ENCODE measurements at regions not wholly inside any gene's neighbourhood (a gene's known extent, or its start where the extent isn't known, plus 50 kb on each side); places are given as distances from the start of the nearest gene placed in this dataset.

DNA sequence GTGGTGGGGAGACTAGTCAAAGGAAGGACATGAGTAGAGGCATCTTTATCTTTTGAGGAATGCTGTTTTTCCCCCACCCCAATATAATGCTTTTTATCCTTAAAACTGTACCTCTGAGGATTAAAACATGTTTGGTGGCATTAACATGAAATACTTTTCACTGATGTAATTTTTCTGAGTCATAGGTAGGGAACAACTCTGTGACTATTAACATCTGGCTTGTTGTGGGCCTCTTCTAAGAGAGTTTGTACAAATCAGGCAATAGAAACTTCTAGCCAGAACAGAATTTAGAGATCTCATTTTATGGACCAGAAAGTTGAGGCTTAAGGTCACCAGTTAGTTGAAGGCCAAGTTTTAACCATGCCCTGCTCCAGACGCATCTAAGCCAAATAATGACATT lies 207.6 kb downstream of the SOX3 start:
- H3K4me3 ChIP-seq (ENCODE audit: low read depth, low read length), result no peak overlapping the region
- DNase-seq (ENCODE audit: low read depth), result no peak
- TF ChIP-seq, protein P1, sequence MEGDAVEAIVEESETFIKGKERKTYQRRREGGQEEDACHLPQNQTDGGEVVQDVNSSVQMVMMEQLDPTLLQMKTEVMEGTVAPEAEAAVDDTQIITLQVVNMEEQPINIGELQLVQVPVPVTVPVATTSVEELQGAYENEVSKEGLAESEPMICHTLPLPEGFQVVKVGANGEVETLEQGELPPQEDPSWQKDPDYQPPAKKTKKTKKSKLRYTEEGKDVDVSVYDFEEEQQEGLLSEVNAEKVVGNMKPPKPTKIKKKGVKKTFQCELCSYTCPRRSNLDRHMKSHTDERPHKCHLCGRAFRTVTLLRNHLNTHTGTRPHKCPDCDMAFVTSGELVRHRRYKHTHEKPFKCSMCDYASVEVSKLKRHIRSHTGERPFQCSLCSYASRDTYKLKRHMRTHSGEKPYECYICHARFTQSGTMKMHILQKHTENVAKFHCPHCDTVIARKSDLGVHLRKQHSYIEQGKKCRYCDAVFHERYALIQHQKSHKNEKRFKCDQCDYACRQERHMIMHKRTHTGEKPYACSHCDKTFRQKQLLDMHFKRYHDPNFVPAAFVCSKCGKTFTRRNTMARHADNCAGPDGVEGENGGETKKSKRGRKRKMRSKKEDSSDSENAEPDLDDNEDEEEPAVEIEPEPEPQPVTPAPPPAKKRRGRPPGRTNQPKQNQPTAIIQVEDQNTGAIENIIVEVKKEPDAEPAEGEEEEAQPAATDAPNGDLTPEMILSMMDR (IDR thresholded peaks at IDR 0.05; ENCODE audit: control insufficient read depth, extremely low read depth, insufficient read depth), result no peak

DNA sequence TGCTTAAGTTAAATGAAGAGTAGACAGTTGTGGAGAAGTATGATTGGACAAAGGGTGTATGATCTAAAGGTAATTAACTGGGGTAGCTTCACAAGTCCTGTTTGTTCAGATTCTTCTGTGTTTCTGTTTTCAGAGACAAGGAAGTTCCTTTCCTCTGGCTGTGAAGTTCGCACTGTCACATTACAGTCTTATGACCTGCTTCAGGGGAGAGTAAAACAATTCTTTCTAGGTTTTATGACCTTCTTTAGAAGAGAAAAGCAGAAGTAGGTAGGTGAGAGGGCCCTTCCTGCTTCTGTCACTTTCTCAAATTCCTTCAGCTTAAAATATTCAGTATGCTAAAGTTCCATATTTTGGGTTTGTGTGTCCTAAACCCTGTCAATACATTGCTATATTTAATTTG lies 211.9 kb downstream of the SOX3 start:
- H3K4me3 ChIP-seq (ENCODE audit: low read depth, low read length), result no peak overlapping the region
- DNase-seq (ENCODE audit: low read depth), result no peak
- TF ChIP-seq, protein P1 (IDR thresholded peaks at IDR 0.05; ENCODE audit: control insufficient read depth, extremely low read depth, insufficient read depth), result no peak

DNA sequence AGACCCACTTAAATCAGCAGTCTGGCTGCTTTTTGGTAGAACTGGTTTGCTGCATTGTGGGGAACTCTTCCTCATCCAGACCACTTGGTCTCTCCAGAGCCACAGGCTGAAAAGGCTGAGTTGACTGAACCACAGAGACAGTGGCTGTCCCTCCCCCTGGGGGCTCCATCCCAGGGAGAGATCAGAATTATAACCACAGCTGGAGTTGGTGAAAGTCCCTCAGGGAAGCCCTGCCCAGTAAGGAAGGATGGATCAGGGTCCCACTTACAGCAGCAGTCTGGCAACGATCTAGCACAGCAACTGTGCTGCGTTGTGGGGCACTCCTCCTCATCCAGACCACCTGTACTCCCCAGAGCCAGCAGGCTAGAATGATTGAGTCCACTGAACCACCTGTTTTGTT lies 212.7 kb downstream of the SOX3 start:
- H3K4me3 ChIP-seq (ENCODE audit: low read depth, low read length), result no peak overlapping the region
- no peak for DNase-seq (ENCODE audit: low read depth)
- TF ChIP-seq, protein P1 (IDR thresholded peaks at IDR 0.05; ENCODE audit: control insufficient read depth, extremely low read depth, insufficient read depth), result no peak

DNA sequence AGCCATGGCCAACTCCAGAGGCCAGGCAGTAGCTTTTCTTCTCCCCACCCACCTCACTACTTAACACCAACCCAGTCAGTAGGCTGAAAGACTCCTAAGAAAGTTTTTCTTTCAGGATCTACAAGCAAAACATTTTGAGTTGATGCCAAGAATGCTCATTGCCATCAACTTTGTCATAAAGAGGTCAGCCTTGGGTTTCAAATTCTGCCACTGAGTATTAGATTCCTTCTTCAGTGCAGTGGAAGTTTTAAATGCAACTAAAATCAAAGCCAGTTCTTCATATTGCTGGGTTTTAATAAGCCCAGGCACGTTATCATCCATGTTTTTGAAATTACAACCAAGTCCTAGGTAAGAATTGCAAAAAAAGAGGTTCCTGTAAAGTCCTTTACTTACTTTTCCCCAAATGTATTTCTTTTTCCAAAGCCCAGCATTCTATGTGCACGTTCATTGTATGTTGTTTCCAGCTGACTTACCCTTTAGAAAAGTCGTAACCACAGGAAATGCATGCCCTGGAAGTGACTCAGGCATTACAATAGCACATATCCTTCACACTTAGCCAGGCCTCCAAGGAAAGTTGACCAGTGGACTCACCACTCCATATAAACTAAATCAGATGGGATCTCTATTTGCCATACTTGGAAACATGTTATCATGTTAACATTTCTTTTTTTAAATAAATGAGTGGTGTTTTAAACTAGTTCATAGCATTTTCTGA lies 229.9 kb downstream of the SOX3 start:
- H3K4me3 ChIP-seq (ENCODE audit: low read depth, low read length), result no peak overlapping the region
- no peak for DNase-seq (ENCODE audit: low read depth)
- TF ChIP-seq, protein P1 (IDR thresholded peaks at IDR 0.05; ENCODE audit: control insufficient read depth, extremely low read depth, insufficient read depth), result no peak

DNA sequence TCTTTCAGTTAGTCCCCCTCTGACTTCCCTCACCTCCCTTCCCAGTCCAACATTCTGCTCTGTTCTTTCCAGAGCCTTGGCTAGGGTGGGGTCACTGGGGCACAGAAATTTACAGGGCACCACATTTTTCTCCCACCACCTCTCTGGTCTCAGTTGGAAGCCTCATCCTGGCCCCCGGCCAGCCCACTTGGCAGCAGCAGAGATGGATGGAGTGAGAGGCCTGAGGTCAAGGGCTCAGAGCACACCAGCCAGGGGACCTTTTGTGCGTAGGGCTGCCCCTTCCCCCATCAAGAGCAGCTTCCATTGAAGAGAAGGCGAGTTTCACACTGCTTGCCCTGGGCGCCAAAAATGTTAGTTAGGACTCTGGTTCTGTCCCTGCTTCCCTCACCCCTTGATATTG lies 230.9 kb downstream of the SOX3 start:
- TF ChIP-seq, protein P1 (IDR thresholded peaks at IDR 0.05; ENCODE audit: control insufficient read depth, extremely low read depth, insufficient read depth), result no peak
- no peak overlapping the region for H3K4me3 ChIP-seq (ENCODE audit: low read depth, low read length)
- no peak for DNase-seq (ENCODE audit: low read depth)

DNA sequence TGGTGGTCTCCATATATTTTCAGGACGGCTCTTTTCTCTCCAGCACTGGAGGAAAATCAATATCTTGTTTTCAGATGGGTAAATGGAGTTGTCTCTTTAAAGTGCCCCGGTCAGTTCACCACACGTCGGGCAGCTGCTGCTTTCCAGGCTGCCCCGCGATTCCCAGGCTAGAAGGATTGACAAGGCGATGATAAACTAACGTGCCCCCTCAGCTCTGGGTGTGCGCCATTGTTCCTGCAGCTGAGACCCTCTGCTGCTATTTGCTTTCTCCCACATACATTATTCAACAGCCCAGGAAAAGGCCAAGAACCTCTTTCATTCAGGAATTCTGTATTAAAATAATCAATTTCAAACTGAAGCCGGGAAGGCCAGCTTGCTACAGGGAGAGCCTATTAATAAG lies 254.5 kb downstream of the SOX3 start:
- TF ChIP-seq, protein P1 (IDR thresholded peaks at IDR 0.05; ENCODE audit: control insufficient read depth, extremely low read depth, insufficient read depth), result no peak
- no peak for DNase-seq (ENCODE audit: low read depth)
- H3K4me3 ChIP-seq (ENCODE audit: low read depth, low read length), result no peak overlapping the region

DNA sequence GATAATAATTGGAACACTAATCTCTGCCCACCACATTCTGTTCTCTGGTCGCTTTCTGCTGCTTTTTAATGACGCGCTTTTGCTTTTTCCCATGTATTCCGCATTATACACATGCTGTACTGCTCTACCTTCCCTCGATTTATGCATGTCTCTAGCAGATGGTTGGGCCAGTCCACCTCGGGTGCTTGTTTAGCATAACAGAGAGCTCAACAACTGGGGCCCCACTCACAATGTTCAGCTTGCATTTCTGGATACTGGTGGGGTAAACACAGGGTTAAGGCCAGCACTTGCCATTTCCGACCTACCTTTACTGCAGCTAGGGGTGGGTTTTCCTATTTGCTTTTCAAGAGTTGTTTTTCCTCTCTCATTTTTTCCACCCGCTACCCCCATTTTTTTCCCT lies 255.8 kb downstream of the SOX3 start:
- TF ChIP-seq, protein P1 (IDR thresholded peaks at IDR 0.05; ENCODE audit: control insufficient read depth, extremely low read depth, insufficient read depth), result no peak
- DNase-seq (ENCODE audit: low read depth), result no peak
- H3K4me3 ChIP-seq (ENCODE audit: low read depth, low read length), result no peak overlapping the region
